Fibroblast of lung (primary cell): ENCODE measurements at regions not wholly inside any gene's neighbourhood (a gene's known extent, or its start where the extent isn't known, plus 50 kb on each side); places are given as distances from the start of the nearest gene placed in this dataset.

Experiments
- CTCF ChIP-seq, 2 donors: IDR thresholded peaks in 1 of 2; conservative IDR thresholded peaks in 1 of 2; 1 replicate in 1 of 2; 2 replicates in 1 of 2; pipeline ENCODE4 v1.5.1; 2011 to 2012; ENCODE audit warnings: low read length in 2 of 2, control low read depth in 1 of 2, inconsistent platforms in 1 of 2, low read depth in 1 of 2, mild to moderate bottlenecking in 1 of 2
- EZH2 ChIP-seq: IDR thresholded peaks from 2 replicates; pipeline ENCODE4 v1.5.1; 2012; ENCODE audit warnings: low read length, control low read depth, mild to moderate bottlenecking; ENCODE audit errors: missing control alignments

GRCh38 chr3:194851254-194851653 is 165.6 kb downstream of the FAM43A start:
- no peak for TF ChIP-seq CTCF (conservative IDR thresholded peaks at IDR 0.05 in 1 of 2, IDR thresholded peaks at IDR 0.05 in 1 of 2; ENCODE audit: low read depth in 1 of 2, low read length in 2 of 2)
- TF ChIP-seq EZH2, result no peak
